Esophagus muscularis mucosa (tissue), 4 donors: ENCODE measurements at regions not wholly inside any gene's neighbourhood (a gene's known extent, or its start where the extent isn't known, plus 50 kb on each side); places are given as distances from the start of the nearest gene placed in this dataset.

Experiments used
- CTCF ChIP-seq, 3 experiments: fragments of 200-600 bp in 2 of 3; fragments of 450-650 bp in 1 of 3; sonication (generic) in 2 of 3; IDR thresholded peaks; one replicate each; pipeline ENCODE4 v1.5.1; 2017 to 2019; ENCODE audit warnings: antibody characterized with exemption in 3 of 3, mild to moderate bottlenecking in 2 of 3, moderate library complexity in 1 of 3
- EP300 ChIP-seq: sonication (generic); formaldehyde crosslinking; IDR thresholded peaks from one replicate; pipeline ENCODE4 v1.6.1; 2017; ENCODE audit warnings: antibody characterized with exemption
- POLR2AphosphoS5 ChIP-seq, 2 donors: sonication (generic); formaldehyde crosslinking; IDR thresholded peaks; one replicate each; pipeline ENCODE4 v1.6.1; 2017; ENCODE audit warnings: antibody characterized with exemption in 2 of 2

GRCh38 chr15:66947471-66947870 is 117.9 kb upstream of the SMAD3 start:
- TF ChIP-seq CTCF (IDR thresholded peaks at IDR 0.05) (no peak), EP300 (no peak), POLR2AphosphoS5 (IDR thresholded peaks at IDR 0.05) (no peak)
